Progenitor cell of endocrine pancreas (in vitro differentiated cells): ENCODE measurements at regions not wholly inside any gene's neighbourhood (a gene's known extent, or its start where the extent isn't known, plus 50 kb on each side); places are given as distances from the start of the nearest gene placed in this dataset.

ENCODE experiments used
- DNase-seq: peaks from one replicate; pipeline ENCODE4 v3.0.0; 2021; ENCODE audit warnings: low spot score; ENCODE audit not compliant: unreplicated experiment
- H3K27ac Mint-ChIP-seq: 2 replicates; pipeline ENCODE4 v1.8.0; 2021; ENCODE audit warnings: mild to moderate bottlenecking, moderate library complexity, mixed read lengths
- H3K27me3 Mint-ChIP-seq: 2 replicates; pipeline ENCODE4 v1.8.0; 2021; ENCODE audit warnings: mixed read lengths
- H3K36me3 Mint-ChIP-seq: 2 replicates; pipeline ENCODE4 v1.8.0; 2022; ENCODE audit warnings: mixed read lengths; ENCODE audit not compliant: insufficient read depth
- H3K4me1 Mint-ChIP-seq: 2 replicates; pipeline ENCODE4 v1.8.0; 2021; ENCODE audit warnings: low read depth, mixed read lengths
- H3K4me3 Mint-ChIP-seq: 2 replicates; pipeline ENCODE4 v1.8.0; 2021; ENCODE audit warnings: low read depth, mild to moderate bottlenecking, moderate library complexity, mixed read lengths
- H3K9me3 Mint-ChIP-seq: 2 replicates; pipeline ENCODE4 v1.8.0; 2021; ENCODE audit warnings: low read depth, mixed read lengths
- CTCF ChIP-seq: fragments of 200-600 bp; sonication (generic); IDR thresholded peaks from one replicate; pipeline ENCODE4 v1.5.0; 2021; ENCODE audit warnings: antibody characterized with exemption, mild to moderate bottlenecking; ENCODE audit not compliant: unreplicated experiment

- no peak overlapping the region for H3K4me3 Mint-ChIP-seq
Measured at GRCh38 chr12:77243345-77243744, 178.0 kb upstream of the E2F7 start.

GRCh38 chr12:77239617-77240016 is 174.2 kb upstream of the E2F7 start:
- H3K27ac Mint-ChIP-seq, result no peak overlapping the region
- no peak overlapping the region for H3K4me3 Mint-ChIP-seq

More at GRCh38 chr12:77243345-77243744, 178.0 kb upstream of the E2F7 start:
- Mint-ChIP-seq H3K36me3 (no peaks in the 10 kb centered on the region), H3K27me3 (no peaks in the 10 kb centered on the region), H3K27ac (no peak overlapping the region), H3K9me3 (no peaks in the 10 kb centered on the region), H3K4me1 (peaks cover 3% of the 10 kb centered on the region)
- DNase-seq, result no peak
- no peak for TF ChIP-seq CTCF

GRCh38 chr12:77238335-77238734 is 173.0 kb upstream of the E2F7 start:
- no peaks in the 10 kb centered on the region for H3K27me3 Mint-ChIP-seq
- H3K27ac Mint-ChIP-seq, result no peak overlapping the region
- no peaks in the 10 kb centered on the region for H3K9me3 Mint-ChIP-seq
- peaks cover 3% of the 10 kb centered on the region for H3K4me1 Mint-ChIP-seq
- TF ChIP-seq CTCF, result no peak
- H3K4me3 Mint-ChIP-seq, result no peak overlapping the region
- no peaks in the 10 kb centered on the region for H3K36me3 Mint-ChIP-seq
- no peak for DNase-seq

More at GRCh38 chr12:77239617-77240016, 174.2 kb upstream of the E2F7 start:
- Mint-ChIP-seq H3K4me1 (peaks cover 3% of the 10 kb centered on the region), H3K36me3 (no peaks in the 10 kb centered on the region), H3K9me3 (no peaks in the 10 kb centered on the region), H3K27me3 (no peaks in the 10 kb centered on the region)
- no peak for DNase-seq
- no peak for TF ChIP-seq CTCF

- H3K4me1 Mint-ChIP-seq, result peaks cover 3% of the 10 kb centered on the region
- DNase-seq, result no peak
- no peaks in the 10 kb centered on the region for H3K9me3 Mint-ChIP-seq
- no peak for TF ChIP-seq CTCF
- no peaks in the 10 kb centered on the region for H3K36me3 Mint-ChIP-seq
- no peak overlapping the region for H3K4me3 Mint-ChIP-seq
- no peaks in the 10 kb centered on the region for H3K27me3 Mint-ChIP-seq
- no peak overlapping the region for H3K27ac Mint-ChIP-seq
Measured at GRCh38 chr12:77237896-77238295, 172.5 kb upstream of the E2F7 start.

- no peak for TF ChIP-seq CTCF
- H3K9me3 Mint-ChIP-seq, result no peaks in the 10 kb centered on the region
- no peak overlapping the region for H3K4me3 Mint-ChIP-seq
- no peaks in the 10 kb centered on the region for H3K27me3 Mint-ChIP-seq
- H3K4me1 Mint-ChIP-seq, result peaks cover 10% of the 10 kb centered on the region
- H3K36me3 Mint-ChIP-seq, result no peaks in the 10 kb centered on the region
- DNase-seq, result no peak
- H3K27ac Mint-ChIP-seq, result no peak overlapping the region
Measured at GRCh38 chr12:77236066-77236465, 170.7 kb upstream of the E2F7 start.
